Neural cell (in vitro differentiated cells): ENCODE measurements at regions not wholly inside any gene's neighbourhood (a gene's known extent, or its start where the extent isn't known, plus 50 kb on each side); places are given as distances from the start of the nearest gene placed in this dataset.

ENCODE experiments used
- CTCF ChIP-seq: fragments of 450-650 bp; IDR thresholded peaks from 2 replicates; pipeline ENCODE4 v1.5.1; 2014; ENCODE audit warnings: antibody characterized with exemption, mild to moderate bottlenecking, moderate library complexity; ENCODE audit not compliant: poor library complexity, severe bottlenecking
- EZH2 ChIP-seq: fragments of 200-600, 300-800 bp; shearing (Covaris generic), sonication (generic); IDR thresholded peaks from 2 replicates; pipeline ENCODE4 v1.6.1; 2014; ENCODE audit warnings: antibody characterized with exemption, low read length, borderline replicate concordance, mild to moderate bottlenecking; ENCODE audit not compliant: insufficient read depth, poor library complexity, severe bottlenecking

GRCh38 chr15:46213551-46213950, 578.7 kb downstream of the SQOR start:
- no peak for TF ChIP-seq CTCF
- no peak for TF ChIP-seq EZH2
